ENCODE measurements at regions not wholly inside any gene's neighbourhood (a gene's known extent, or its start where the extent isn't known, plus 50 kb on each side); places are given as distances from the start of the nearest gene placed in this dataset.

DNA sequence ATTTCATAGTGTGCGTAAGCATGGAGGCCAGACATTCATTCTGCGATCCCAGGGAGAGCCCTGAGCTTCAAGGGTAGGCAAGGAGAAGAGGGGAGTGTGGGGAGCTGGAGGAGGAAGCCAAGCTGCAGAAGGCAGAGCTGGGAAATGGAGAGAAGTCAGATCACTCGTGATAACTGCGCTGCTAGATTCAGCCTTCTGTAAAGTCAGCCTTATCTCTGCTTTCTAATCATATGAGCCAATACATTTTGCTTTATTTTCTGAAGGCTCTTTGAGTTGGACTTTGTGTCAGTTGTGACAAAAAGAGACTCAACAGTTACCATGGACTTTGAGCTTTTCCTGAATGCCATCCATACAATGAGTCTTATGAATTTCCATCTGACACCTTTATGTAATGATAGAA is 61.7 kb upstream of the CREB5 start:
- no peaks in the 10 kb centered on the region for H3K36me3 Mint-ChIP-seq (ENCODE audit: low read depth)
- H3K27ac Mint-ChIP-seq = no peak overlapping the region
- H3K4me3 Mint-ChIP-seq = no peak overlapping the region
- peaks cover under 1% of the 10 kb centered on the region for H3K9me3 Mint-ChIP-seq
- H3K27me3 Mint-ChIP-seq = peaks cover 7% of the 10 kb centered on the region
- intact Hi-C loops (cut with micrococcal nuclease) = no loop called here
- no peak for DNase-seq
- H3K4me1 Mint-ChIP-seq = no peaks in the 10 kb centered on the region

DNA sequence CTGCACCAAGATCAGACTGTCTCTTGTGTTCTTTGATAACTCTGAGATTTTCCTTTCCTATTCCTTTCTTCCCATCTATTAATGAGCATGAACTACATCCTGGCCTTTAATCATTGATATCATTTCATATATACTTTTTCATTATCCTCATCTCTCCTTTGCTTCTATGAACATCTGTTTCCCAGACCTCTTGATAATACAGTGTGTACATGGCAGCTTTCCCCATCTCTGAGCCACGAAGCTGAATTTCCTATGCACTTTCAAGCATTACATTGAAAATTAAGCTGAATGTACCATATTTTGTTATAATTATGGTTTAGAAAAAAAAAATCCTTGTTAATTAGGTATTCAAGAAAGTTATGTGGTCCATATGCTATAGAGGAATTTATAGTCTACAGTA is 60.9 kb upstream of the CREB5 start:
- no peaks in the 10 kb centered on the region for H3K4me1 Mint-ChIP-seq
- intact Hi-C loops (cut with micrococcal nuclease) = no loop called here

DNA sequence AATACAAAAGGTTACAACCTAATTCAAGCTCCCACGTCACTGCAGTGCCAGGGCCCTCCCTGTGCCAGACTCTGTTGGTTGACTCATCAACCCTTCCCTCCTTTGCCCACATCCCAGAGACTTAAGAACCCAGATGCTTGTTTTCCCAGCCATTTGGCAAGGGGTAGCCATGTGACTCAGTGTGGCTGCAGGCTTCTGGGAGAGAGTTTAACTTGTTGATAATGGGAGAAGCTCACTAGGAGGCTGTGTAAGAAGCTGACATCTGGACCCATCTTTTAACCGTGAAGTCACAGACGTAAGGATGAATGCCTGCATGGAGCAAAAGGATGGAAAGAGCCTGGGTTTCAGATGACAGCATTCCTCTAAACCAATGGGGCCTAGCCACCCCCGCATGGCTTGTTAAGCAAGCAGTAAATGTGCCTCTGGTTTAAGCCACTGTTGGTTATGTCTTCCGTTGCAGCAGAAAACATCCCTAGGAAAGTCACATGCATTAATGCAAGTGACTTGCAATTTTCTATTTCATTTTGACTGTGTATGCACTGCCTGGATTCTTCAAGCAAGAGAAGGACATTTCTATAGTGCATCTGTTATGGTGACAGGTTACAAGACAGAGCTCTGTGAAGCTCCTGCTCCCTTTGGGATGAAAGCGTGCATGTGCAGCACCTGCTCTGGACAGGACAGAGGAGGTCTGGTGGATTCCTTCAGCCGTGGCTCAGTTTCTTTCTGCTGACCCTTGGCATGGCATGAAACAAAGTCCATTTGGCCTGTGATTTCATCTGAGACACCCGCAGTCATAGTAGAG is 57.5 kb upstream of the CREB5 start:
- DNase-seq = no peak
- Mint-ChIP-seq H3K9me3 (no peaks in the 10 kb centered on the region), H3K4me3 (no peak overlapping the region), H3K4me1 (no peaks in the 10 kb centered on the region), H3K27me3 (peaks cover 10% of the 10 kb centered on the region), H3K36me3 (ENCODE audit: low read depth) (no peaks in the 10 kb centered on the region), H3K27ac (no peak overlapping the region)
- intact Hi-C loops (cut with micrococcal nuclease) = no loop called here

More for the DNA sequence above, 60.9 kb upstream of the CREB5 start:
- Mint-ChIP-seq H3K9me3 (no peaks in the 10 kb centered on the region), H3K4me3 (no peak overlapping the region), H3K27ac (no peak overlapping the region), H3K36me3 (ENCODE audit: low read depth) (no peaks in the 10 kb centered on the region), H3K27me3 (peaks cover 7% of the 10 kb centered on the region)
- no peak for DNase-seq

DNA sequence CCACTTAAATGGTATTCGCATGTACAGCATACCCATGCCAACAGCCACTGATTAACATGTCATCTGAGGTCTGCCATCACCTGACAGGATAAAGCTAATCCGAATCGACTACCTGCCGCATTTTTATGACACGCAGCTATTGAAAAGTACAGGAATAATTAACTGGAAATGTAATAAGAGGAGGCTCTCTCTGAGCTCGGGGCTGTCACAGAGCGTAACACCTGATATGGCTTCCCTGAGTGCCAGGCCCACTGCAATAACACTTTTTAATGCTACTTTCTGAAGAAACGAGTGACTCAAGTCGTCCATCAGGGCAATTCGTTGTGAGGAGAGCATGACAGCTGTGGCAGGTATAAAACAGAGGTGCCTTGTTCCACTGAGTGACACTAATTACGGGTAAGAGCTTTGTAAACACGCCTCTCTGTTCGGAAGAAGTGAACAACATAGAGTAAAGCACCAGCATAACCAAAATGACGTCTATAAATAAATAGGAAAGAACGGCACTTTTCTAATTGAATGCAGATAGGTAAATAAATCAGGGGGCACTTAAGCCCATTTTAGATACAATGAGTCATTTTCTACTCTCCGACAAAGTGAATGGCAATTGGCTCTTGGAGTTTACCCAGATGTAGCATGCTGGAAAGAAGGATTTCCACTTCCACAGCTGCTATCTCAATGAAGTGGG is 56.5 kb upstream of the CREB5 start:
- intact Hi-C loops (cut with micrococcal nuclease) = no loop called here
- Mint-ChIP-seq H3K27ac (no peak overlapping the region), H3K9me3 (no peaks in the 10 kb centered on the region), H3K4me1 (no peaks in the 10 kb centered on the region), H3K36me3 (ENCODE audit: low read depth) (no peaks in the 10 kb centered on the region), H3K4me3 (no peak overlapping the region), H3K27me3 (peaks cover 7% of the 10 kb centered on the region)
- DNase-seq = no peak

DNA sequence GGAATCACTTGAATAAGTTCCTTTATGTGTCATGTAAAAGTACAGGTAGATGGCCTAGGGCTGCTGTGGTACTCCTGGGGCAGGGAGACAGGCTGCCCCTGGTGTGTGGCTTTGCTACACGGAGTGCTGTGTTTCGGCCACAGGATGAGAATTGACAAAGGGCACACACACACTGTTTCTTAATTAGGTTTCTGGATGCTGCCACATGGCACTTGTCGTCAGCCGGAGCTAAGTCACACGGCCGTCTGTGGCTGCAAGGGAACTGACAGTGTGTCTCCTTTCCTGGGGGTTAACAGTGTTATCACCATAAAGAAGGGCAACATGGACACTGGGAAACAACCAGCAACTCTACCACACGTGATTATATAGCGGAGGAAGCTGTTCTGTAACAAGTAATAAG is 55.7 kb upstream of the CREB5 start:
- Mint-ChIP-seq H3K4me1 (no peaks in the 10 kb centered on the region), H3K36me3 (ENCODE audit: low read depth) (no peaks in the 10 kb centered on the region), H3K27me3 (peaks cover 7% of the 10 kb centered on the region), H3K4me3 (no peak overlapping the region), H3K9me3 (no peaks in the 10 kb centered on the region), H3K27ac (no peak overlapping the region)
- intact Hi-C loops (cut with micrococcal nuclease) = no loop called here
- DNase-seq = no peak

DNA sequence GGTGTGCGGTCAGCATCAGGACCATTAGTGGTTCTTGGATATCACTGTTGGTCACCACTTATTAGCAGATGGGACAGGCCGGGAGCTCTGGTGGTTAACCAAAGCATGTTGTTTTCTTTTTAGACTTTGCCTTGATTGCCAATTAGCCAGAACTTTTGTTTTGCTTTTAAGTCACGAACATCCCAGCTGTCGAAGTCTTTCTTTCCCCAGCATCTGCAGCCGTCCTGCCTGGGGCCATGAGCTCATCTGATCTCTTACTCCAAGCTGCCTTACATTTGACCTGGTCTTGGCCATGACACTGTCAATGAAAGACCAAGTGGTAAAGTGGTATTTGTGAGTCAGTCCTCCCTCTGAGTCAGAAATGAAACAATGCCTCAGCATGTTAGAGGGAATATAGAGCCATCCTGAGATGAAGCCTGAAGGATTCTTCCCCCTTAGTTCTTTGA is 53.9 kb upstream of the CREB5 start:
- H3K4me3 Mint-ChIP-seq = no peak overlapping the region
- H3K27me3 Mint-ChIP-seq = peaks cover 7% of the 10 kb centered on the region
- H3K4me1 Mint-ChIP-seq = no peaks in the 10 kb centered on the region
- intact Hi-C loops (cut with micrococcal nuclease) = no loop called here
- H3K9me3 Mint-ChIP-seq = no peaks in the 10 kb centered on the region
- no peaks in the 10 kb centered on the region for H3K36me3 Mint-ChIP-seq (ENCODE audit: low read depth)
- DNase-seq = no peak
- no peak overlapping the region for H3K27ac Mint-ChIP-seq

DNA sequence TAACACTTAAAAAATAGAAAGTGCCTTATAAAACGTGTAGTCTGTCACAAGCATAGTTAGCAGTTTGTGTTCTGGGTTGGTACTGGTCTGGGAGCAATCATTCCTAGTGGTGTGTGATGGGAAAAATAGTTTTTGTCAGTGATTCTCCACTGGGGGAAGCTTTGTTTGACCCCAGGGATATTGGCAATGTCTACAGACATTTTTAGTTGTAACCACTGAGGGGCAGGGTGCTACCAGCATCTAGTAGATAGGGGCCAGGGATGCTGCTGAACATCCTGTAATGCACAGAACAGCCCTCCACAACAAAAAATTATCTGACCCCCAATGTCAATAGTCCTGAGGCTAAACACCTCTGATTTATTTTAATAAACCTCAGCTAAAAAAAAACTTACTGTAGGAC is 51.6 kb upstream of the CREB5 start:
- Mint-ChIP-seq H3K9me3 (peaks cover 12% of the 10 kb centered on the region), H3K36me3 (ENCODE audit: low read depth) (no peaks in the 10 kb centered on the region), H3K4me1 (no peaks in the 10 kb centered on the region), H3K4me3 (no peak overlapping the region), H3K27ac (no peak overlapping the region), H3K27me3 (peaks cover 6% of the 10 kb centered on the region)
- intact Hi-C loops (cut with micrococcal nuclease) = no loop called here
- no peak for DNase-seq

DNA sequence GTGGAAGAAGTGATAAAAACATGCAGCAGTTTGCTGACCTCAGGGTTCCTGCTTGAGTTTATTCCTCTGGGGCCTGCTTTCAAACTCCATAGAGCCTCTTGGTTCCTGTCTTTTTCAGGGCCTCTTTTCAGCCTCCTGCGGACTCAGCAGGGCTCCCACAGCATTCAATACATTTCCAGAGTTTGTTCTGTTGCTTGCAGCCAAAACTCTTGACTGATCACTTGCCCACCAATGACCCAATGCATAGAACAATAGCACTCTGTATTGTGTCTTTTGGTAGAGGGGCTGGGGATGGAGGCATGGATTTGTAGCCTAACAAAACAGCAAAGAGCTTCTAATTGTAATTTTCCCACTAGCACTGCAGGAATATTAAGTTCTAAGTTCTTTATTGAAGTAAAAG is 50.8 kb upstream of the CREB5 start:
- H3K27ac Mint-ChIP-seq = no peak overlapping the region
- H3K4me1 Mint-ChIP-seq = no peaks in the 10 kb centered on the region
- H3K4me3 Mint-ChIP-seq = no peak overlapping the region
- intact Hi-C loops (cut with micrococcal nuclease) = no loop called here
- H3K27me3 Mint-ChIP-seq = peaks cover 6% of the 10 kb centered on the region
- peaks cover 12% of the 10 kb centered on the region for H3K9me3 Mint-ChIP-seq
- no peaks in the 10 kb centered on the region for H3K36me3 Mint-ChIP-seq (ENCODE audit: low read depth)
- DNase-seq = no peak

DNA sequence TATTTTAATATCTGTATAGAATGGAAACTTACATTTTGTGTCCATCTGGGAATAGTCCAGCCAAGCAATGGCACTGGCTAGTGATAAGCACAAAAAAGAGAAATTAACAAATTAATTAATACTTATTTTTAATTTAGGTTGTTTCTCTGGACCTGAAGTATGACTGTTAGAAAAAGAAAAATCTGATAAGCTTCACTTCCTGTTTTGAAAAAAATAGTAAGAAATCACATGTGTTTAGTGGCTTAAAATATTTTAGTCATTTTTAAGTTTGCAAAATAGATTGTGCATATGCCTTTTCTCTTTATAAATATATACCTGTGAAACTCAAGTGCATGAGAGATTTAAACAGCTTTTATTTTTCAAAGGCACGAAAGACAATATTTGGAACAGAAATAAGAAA is 50.1 kb upstream of the CREB5 start:
- H3K27ac Mint-ChIP-seq = no peak overlapping the region
- no peaks in the 10 kb centered on the region for H3K4me1 Mint-ChIP-seq
- H3K27me3 Mint-ChIP-seq = peaks cover 9% of the 10 kb centered on the region
- peaks cover 12% of the 10 kb centered on the region for H3K9me3 Mint-ChIP-seq
- H3K4me3 Mint-ChIP-seq = no peak overlapping the region
- DNase-seq = no peak
- intact Hi-C loops (cut with micrococcal nuclease) = no loop called here
- H3K36me3 Mint-ChIP-seq (ENCODE audit: low read depth) = no peaks in the 10 kb centered on the region

Measured in activated CD4-positive, alpha-beta T cell treated with anti-CD3 and anti-CD28 coated beads, Interleukin-2, amount 10 ng/mL, durations not matched to agents 24 days and 14 days (primary cell).